ENCODE measurements at regions not wholly inside any gene's neighbourhood (a gene's known extent, or its start where the extent isn't known, plus 50 kb on each side); places are given as distances from the start of the nearest gene placed in this dataset.

DNA sequence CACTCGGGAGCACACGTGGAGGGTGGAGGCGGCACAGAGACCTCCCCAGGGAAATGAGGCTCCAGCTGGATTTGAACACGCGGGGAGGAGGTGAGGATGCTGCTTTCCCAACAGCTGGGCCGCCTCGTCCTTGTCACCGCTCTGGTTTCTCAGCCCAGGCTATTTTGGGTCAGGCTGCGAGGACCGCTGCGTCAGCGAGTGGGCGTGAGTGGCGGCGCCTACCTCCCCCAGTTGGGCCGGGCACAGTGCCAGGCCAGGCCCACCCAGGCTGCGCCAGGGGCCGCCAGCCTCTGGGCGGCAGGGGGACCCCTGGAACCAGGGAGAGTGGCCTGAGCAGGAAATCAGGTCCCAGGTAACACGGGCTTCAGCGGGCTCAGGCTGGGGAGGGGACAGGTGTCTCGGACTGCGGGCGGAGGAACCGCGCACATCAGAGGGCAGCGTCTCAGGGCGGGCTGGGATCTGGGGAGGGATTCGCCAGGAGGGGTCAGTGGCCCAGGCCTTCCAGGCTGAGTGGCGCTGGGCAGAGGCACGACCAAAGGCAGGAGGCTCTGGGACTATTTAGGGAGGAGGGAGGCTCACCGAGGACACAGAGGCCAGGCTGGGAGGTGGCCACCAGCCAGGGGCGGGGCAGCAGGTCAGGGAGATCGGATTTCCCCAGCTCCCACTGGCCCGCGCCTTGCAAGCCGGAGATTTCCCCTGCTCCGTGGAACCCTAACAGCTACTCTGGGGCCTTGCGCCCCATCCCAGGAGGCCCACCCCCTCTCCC is 125.2 kb upstream of the RET start:
- DNase-seq: peak; percentile 53
- ATAC-seq: peak; percentile 65 to 74
- Histone ChIP-seq H3K27me3 (ENCODE audit: low read depth) (peaks cover 13% of the 10 kb centered on the region), H3K4me3 (peak overlapping the region; percentile 14), H3K4me1 (peaks cover 15% of the 10 kb centered on the region), H3K9me3 (no peaks in the 10 kb centered on the region), H3K27ac (no peak overlapping the region), H3K36me3 (no peaks in the 10 kb centered on the region)
- TF ChIP-seq, protein P1, sequence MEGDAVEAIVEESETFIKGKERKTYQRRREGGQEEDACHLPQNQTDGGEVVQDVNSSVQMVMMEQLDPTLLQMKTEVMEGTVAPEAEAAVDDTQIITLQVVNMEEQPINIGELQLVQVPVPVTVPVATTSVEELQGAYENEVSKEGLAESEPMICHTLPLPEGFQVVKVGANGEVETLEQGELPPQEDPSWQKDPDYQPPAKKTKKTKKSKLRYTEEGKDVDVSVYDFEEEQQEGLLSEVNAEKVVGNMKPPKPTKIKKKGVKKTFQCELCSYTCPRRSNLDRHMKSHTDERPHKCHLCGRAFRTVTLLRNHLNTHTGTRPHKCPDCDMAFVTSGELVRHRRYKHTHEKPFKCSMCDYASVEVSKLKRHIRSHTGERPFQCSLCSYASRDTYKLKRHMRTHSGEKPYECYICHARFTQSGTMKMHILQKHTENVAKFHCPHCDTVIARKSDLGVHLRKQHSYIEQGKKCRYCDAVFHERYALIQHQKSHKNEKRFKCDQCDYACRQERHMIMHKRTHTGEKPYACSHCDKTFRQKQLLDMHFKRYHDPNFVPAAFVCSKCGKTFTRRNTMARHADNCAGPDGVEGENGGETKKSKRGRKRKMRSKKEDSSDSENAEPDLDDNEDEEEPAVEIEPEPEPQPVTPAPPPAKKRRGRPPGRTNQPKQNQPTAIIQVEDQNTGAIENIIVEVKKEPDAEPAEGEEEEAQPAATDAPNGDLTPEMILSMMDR (IDR thresholded peaks at IDR 0.05): no peak
- intact Hi-C loops (cut with DNase I): no loop called here

DNA sequence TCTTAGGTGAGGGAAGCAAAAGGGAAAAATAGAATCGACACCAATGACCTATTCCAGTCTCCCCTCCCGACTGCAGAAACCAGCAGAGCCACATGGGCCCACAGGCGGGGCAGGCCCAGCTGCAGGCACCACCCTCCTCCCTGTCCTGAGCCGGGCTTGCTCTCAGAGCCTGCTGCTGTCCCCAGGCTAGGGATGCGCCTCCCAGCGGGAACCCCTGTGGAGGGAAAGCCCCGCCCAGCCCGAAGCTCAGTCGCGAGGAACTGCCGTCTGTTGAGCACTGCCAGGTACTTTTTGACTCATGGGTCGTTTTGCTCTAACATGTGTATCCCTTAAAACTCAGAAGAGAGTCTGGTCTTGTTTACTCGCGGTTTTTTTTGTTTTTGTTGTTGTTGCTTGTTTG is 124.5 kb upstream of the RET start:
- TF ChIP-seq, protein P1 (IDR thresholded peaks at IDR 0.05): no peak
- Histone ChIP-seq H3K36me3 (no peaks in the 10 kb centered on the region), H3K27me3 (ENCODE audit: low read depth) (peaks cover 13% of the 10 kb centered on the region), H3K9me3 (no peaks in the 10 kb centered on the region), H3K27ac (no peak overlapping the region), H3K4me3 (no peak overlapping the region), H3K4me1 (peaks cover 15% of the 10 kb centered on the region)
- ATAC-seq (peak; percentile 63 to 70), DNase-seq (peak; percentile 48)
- intact Hi-C loops (cut with DNase I): no loop called here

DNA sequence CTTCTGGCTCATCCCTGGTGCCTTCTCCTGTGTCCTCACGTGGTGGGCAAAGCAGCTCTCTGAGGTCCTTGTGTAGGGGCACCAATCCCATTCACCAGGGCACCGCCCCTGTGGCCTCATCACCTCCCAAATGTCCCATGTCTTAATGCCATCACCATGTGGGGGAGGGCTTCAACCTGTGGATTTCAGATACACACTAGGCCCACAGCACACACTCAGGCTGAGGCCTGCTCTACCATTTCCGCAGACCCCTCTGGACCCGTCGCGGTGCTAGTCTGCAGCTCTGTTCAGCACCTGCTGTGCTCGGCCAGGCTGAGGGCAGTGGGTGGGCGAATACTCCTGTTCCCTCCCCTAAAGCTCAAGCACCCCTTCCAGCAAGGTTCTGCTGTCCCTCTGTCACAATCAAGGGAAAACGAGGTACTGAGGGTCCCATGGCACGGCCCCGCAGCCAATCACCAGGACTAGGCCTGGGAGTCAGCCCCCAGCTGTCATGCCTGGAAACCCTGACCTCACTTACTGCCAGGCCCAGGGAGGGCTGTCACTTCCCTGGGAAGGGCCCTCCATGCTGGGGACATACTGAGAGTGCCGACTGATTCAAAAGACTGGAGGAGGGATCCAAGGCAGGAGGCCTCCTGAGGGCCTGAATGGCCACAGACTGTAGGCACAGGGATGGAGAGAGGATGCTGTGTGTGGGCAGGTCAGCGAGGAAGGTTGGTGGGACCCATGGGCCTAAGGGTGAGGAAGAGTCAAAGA is 123.8 kb upstream of the RET start:
- intact Hi-C loops (cut with DNase I): no loop called here
- DNase-seq (peak; percentile 6), ATAC-seq (no peak)
- H3K9me3 ChIP-seq: no peaks in the 10 kb centered on the region
- peaks cover 15% of the 10 kb centered on the region for H3K4me1 ChIP-seq
- no peak overlapping the region for H3K4me3 ChIP-seq
- peaks cover 13% of the 10 kb centered on the region for H3K27me3 ChIP-seq (ENCODE audit: low read depth)
- H3K27ac ChIP-seq: no peak overlapping the region
- TF ChIP-seq, protein P1 (IDR thresholded peaks at IDR 0.05): no peak
- H3K36me3 ChIP-seq: no peaks in the 10 kb centered on the region

DNA sequence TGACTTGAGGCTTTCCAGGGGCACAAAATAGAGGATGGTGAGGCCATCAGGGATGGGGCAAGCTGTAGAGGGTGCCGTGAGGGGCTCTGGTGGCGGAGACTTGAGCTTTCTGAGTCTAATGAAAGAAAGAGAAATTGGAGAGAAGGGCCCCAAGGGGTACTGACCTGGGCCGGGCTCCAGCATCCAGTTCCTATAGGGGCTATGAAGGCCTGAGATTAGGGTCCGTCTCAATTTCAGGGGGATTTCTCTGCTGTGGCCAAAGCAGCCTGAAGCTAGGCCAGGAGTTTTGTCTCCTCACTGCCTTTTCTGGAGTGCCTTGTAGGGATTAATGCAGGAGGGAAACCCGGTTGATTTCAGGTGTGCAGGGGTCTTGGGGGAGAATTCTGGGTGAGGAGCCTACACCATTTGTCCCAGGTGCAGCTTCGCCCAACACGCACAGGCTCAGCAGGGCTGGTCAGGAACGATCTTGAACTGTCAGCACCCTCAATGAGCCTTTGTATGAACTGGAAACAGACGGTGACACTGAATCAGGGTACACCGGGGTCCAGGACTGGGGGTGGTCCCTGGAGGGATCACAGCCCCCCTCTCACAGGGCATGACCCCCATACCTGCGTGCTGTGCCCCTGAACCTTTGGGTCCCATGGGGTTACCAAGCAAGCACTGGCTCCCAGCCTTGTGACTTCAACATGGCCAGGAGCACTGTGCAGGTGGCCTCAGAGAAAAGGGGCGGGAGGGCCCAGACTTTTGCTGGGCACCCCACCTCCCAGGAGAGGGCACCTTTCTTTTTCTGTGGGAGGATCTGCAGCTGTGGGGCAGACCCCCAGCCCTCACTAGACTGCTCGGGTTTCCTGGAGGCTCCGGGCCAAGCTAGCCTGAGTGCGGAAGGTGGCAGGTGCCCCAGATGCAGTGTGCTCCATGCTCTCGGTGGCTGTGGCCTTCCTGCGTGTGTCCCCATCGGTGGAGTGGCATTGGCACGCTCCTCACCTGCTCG is 122.9 kb upstream of the RET start:
- TF ChIP-seq, protein P1 (IDR thresholded peaks at IDR 0.05): no peak
- peaks cover 15% of the 10 kb centered on the region for H3K4me1 ChIP-seq
- peaks cover 13% of the 10 kb centered on the region for H3K27me3 ChIP-seq (ENCODE audit: low read depth)
- DNase-seq: no peak
- no peak for ATAC-seq
- no peaks in the 10 kb centered on the region for H3K9me3 ChIP-seq
- intact Hi-C loops (cut with DNase I): no loop called here
- no peaks in the 10 kb centered on the region for H3K36me3 ChIP-seq
- H3K27ac ChIP-seq: no peak overlapping the region
- no peak overlapping the region for H3K4me3 ChIP-seq

All from lower lobe of right lung (tissue), 2 donors.